ENCODE measurements at regions not wholly inside any gene's neighbourhood (a gene's known extent, or its start where the extent isn't known, plus 50 kb on each side); places are given as distances from the start of the nearest gene placed in this dataset.

GRCh38 chr1:199898654-199899053 lies 128.9 kb upstream of the NR5A2 start:
- TF ChIP-seq, protein P1, sequence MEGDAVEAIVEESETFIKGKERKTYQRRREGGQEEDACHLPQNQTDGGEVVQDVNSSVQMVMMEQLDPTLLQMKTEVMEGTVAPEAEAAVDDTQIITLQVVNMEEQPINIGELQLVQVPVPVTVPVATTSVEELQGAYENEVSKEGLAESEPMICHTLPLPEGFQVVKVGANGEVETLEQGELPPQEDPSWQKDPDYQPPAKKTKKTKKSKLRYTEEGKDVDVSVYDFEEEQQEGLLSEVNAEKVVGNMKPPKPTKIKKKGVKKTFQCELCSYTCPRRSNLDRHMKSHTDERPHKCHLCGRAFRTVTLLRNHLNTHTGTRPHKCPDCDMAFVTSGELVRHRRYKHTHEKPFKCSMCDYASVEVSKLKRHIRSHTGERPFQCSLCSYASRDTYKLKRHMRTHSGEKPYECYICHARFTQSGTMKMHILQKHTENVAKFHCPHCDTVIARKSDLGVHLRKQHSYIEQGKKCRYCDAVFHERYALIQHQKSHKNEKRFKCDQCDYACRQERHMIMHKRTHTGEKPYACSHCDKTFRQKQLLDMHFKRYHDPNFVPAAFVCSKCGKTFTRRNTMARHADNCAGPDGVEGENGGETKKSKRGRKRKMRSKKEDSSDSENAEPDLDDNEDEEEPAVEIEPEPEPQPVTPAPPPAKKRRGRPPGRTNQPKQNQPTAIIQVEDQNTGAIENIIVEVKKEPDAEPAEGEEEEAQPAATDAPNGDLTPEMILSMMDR (IDR thresholded peaks at IDR 0.05): no peak
- no peak for TF ChIP-seq POLR2A (IDR thresholded peaks at IDR 0.05)
